Caco-2 (cell line): ENCODE measurements at regions not wholly inside any gene's neighbourhood (a gene's known extent, or its start where the extent isn't known, plus 50 kb on each side); places are given as distances from the start of the nearest gene placed in this dataset.

Experiments
- BruUV-seq: library from RNA; stranded (reverse); fragments of 400-500 nt; replicated peaks from 2 replicates; lab custom pipeline; 2021; lab: Mats Ljungman, UMichigan
- CTCF ChIA-PET: fragments of 300-600 bp; sonication (Branson Sonifier 250); formaldehyde crosslinking; loops from one replicate; lab custom pipeline; 2022; ENCODE audit warnings: antibody characterized with exemption; lab: Charles Lee
- POLR2A ChIA-PET: fragments of 300-600 bp; sonication (Branson Sonifier 250); formaldehyde crosslinking; loops from one replicate; lab custom pipeline; 2022; ENCODE audit warnings: antibody characterized with exemption; lab: Charles Lee
- DNase-seq, 2 experiments: peaks; one replicate each; pipeline versions ENCODE4 v3.0.0 to v3.0.0-alpha.2; 2020 to 2022
- H3K27me3 ChIP-seq: replicated peaks from 2 replicates; pipeline ENCODE4 v1.6.0; 2011; ENCODE audit warnings: low read length; ENCODE audit not compliant: control insufficient read depth, insufficient read depth
- H3K36me3 ChIP-seq: 2 replicates; pipeline ENCODE4 v1.5.1; 2011; ENCODE audit warnings: low read length; ENCODE audit not compliant: control insufficient read depth, insufficient read depth
- H3K4me1 ChIP-seq: fragments of 250-450 bp; sonication (Bioruptor Pico); 2 replicates; pipeline ENCODE4 v1.5.1; 2020; ENCODE audit warnings: mild to moderate bottlenecking
- H3K4me3 ChIP-seq: 2 replicates; pipeline ENCODE4 v1.5.1; 2011; ENCODE audit warnings: low read depth, mild to moderate bottlenecking, control low read depth, low read length
- H3K9me3 ChIP-seq: fragments of 250-450 bp; sonication (Bioruptor Pico); 2 replicates; pipeline ENCODE4 v1.5.1; 2020; ENCODE audit warnings: mild to moderate bottlenecking, moderate library complexity
- H3K27ac Mint-ChIP-seq: one replicate; pipeline ENCODE4 v1.8.0; 2022; ENCODE audit warnings: mixed read lengths; ENCODE audit not compliant: unreplicated experiment
- H3K27me3 Mint-ChIP-seq: one replicate; pipeline ENCODE4 v1.8.0; 2022; ENCODE audit warnings: mixed read lengths; ENCODE audit not compliant: insufficient read depth, unreplicated experiment
- H3K36me3 Mint-ChIP-seq: one replicate; pipeline ENCODE4 v1.8.0; 2022; ENCODE audit warnings: mild to moderate bottlenecking, mixed read lengths; ENCODE audit not compliant: insufficient read depth, unreplicated experiment
- H3K4me1 Mint-ChIP-seq: one replicate; pipeline ENCODE4 v1.8.0; 2022; ENCODE audit warnings: low read depth, mixed read lengths; ENCODE audit not compliant: unreplicated experiment
- H3K4me3 Mint-ChIP-seq: one replicate; pipeline ENCODE4 v1.8.0; 2022; ENCODE audit warnings: mild to moderate bottlenecking, moderate library complexity, mixed read lengths; ENCODE audit not compliant: unreplicated experiment
- H3K9me3 Mint-ChIP-seq: one replicate; pipeline ENCODE4 v1.8.0; 2022; ENCODE audit warnings: mixed read lengths; ENCODE audit not compliant: unreplicated experiment
- CTCF ChIP-seq, 2 experiments: fragments of 200-600 bp in 1 of 2; IDR thresholded peaks; 1 replicate in 1 of 2; 2 replicates in 1 of 2; pipeline versions ENCODE4 v1.5.1 to v1.8.0; 2011 to 2022; ENCODE audit warnings: antibody characterized with exemption in 1 of 2, control low read depth in 1 of 2, inconsistent platforms in 1 of 2, low read depth in 1 of 2, low read length in 1 of 2, mild to moderate bottlenecking in 1 of 2, moderate library complexity in 1 of 2; ENCODE audit not compliant: insufficient read depth in 1 of 2, severe bottlenecking in 1 of 2, unreplicated experiment in 1 of 2
- intact Hi-C: fragments of 100-400 bp; cut with micrococcal nuclease; formaldehyde crosslinking; loops from one replicate; pipeline ENCODE4 v1.10.0; 2022; ENCODE audit not compliant: unreplicated experiment

GRCh38 chr14:61222388-61222787, 58.8 kb downstream of the TMEM30B start:
- H3K27me3 Mint-ChIP-seq = peaks cover 18% of the 10 kb centered on the region
- no peak overlapping the region for H3K4me3 ChIP-seq
- H3K9me3 ChIP-seq = no peaks in the 10 kb centered on the region
- H3K4me3 Mint-ChIP-seq = no peak overlapping the region
- no peak for TF ChIP-seq CTCF (IDR thresholded peaks at IDR 0.05; ENCODE audit: insufficient read depth in 1 of 2, low read depth in 1 of 2, low read length in 1 of 2, severe bottlenecking in 1 of 2, unreplicated experiment in 1 of 2)
- intact Hi-C loops = no loop called here
- H3K27ac Mint-ChIP-seq = no peak overlapping the region
- no peaks in the 10 kb centered on the region for H3K4me1 ChIP-seq
- BruUV-seq = no TSS peak
- no peaks in the 10 kb centered on the region for H3K27me3 ChIP-seq
- ChIA-PET POLR2A (no interaction called here), CTCF (no interaction called here)
- no peaks in the 10 kb centered on the region for H3K9me3 Mint-ChIP-seq
- no peak for DNase-seq
- H3K36me3 Mint-ChIP-seq = no peaks in the 10 kb centered on the region
- H3K4me1 Mint-ChIP-seq = peaks cover 16% of the 10 kb centered on the region
- H3K36me3 ChIP-seq = no peaks in the 10 kb centered on the region

- H3K4me3 Mint-ChIP-seq = no peak overlapping the region
- no peak overlapping the region for H3K4me3 ChIP-seq
- BruUV-seq = no TSS peak
- no peaks in the 10 kb centered on the region for H3K36me3 ChIP-seq
- H3K4me1 Mint-ChIP-seq = peaks cover 16% of the 10 kb centered on the region
- H3K27me3 Mint-ChIP-seq = peaks cover 18% of the 10 kb centered on the region
- no peak overlapping the region for H3K27ac Mint-ChIP-seq
- DNase-seq = no peak
- ChIA-PET CTCF (no interaction called here), POLR2A (no interaction called here)
- H3K9me3 ChIP-seq = no peaks in the 10 kb centered on the region
- no peaks in the 10 kb centered on the region for H3K9me3 Mint-ChIP-seq
- no peaks in the 10 kb centered on the region for H3K36me3 Mint-ChIP-seq
- H3K27me3 ChIP-seq = no peaks in the 10 kb centered on the region
- no peaks in the 10 kb centered on the region for H3K4me1 ChIP-seq
- TF ChIP-seq CTCF (IDR thresholded peaks at IDR 0.05; ENCODE audit: insufficient read depth in 1 of 2, low read depth in 1 of 2, low read length in 1 of 2, severe bottlenecking in 1 of 2, unreplicated experiment in 1 of 2) = no peak
- intact Hi-C loops = no loop called here
These were observed 59.2 kb downstream of the TMEM30B start for GRCh38 chr14:61221906-61222305.

GRCh38 chr14:61219673-61220072, 61.5 kb downstream of the TMEM30B start:
- Mint-ChIP-seq H3K4me3 (no peak overlapping the region), H3K27ac (no peak overlapping the region), H3K27me3 (peaks cover 18% of the 10 kb centered on the region), H3K9me3 (no peaks in the 10 kb centered on the region), H3K36me3 (no peaks in the 10 kb centered on the region), H3K4me1 (peaks cover 16% of the 10 kb centered on the region)
- no TSS peak for BruUV-seq
- H3K36me3 ChIP-seq = no peaks in the 10 kb centered on the region
- H3K27me3 ChIP-seq = no peaks in the 10 kb centered on the region
- no peaks in the 10 kb centered on the region for H3K4me1 ChIP-seq
- H3K4me3 ChIP-seq = no peak overlapping the region
- intact Hi-C loops = no loop called here
- CTCF ChIA-PET = no interaction called here
- POLR2A ChIA-PET = no interaction called here
- no peaks in the 10 kb centered on the region for H3K9me3 ChIP-seq
- TF ChIP-seq CTCF (IDR thresholded peaks at IDR 0.05; ENCODE audit: insufficient read depth in 1 of 2, low read depth in 1 of 2, low read length in 1 of 2, severe bottlenecking in 1 of 2, unreplicated experiment in 1 of 2) = no peak
- no peak for DNase-seq
